Psoas muscle (tissue), 7 donors: ENCODE measurements at regions not wholly inside any gene's neighbourhood (a gene's known extent, or its start where the extent isn't known, plus 50 kb on each side); places are given as distances from the start of the nearest gene placed in this dataset.

Experiments
- ATAC-seq, 4 donors: fragments of 200-7000 bp; cut with Tn5 transposase; one replicate each; pipeline ENCODE4 v1.9.1; 2020; ENCODE audit warnings: moderate library complexity in 3 of 4, mild to moderate bottlenecking in 2 of 4
- DNase-seq, 2 donors: peaks; one replicate each; pipeline ENCODE4 v3.0.0-alpha.2; 2020
- H3K27ac ChIP-seq: fragments of 200-600 bp; one replicate; pipeline ENCODE4 v1.8.0; 2022
- H3K27me3 ChIP-seq, 3 donors: fragments of 200-600 bp in 1 of 3; one replicate each; pipeline versions ENCODE4 v1.6.1 to v1.8.0; 2013 to 2022; ENCODE audit warnings: low read length in 2 of 3, mild to moderate bottlenecking in 2 of 3, moderate library complexity in 1 of 3; ENCODE audit not compliant: insufficient read depth in 3 of 3
- H3K36me3 ChIP-seq, 2 donors: fragments of 200-600 bp in 1 of 2; one replicate each; pipeline versions ENCODE4 v1.6.1 to v1.8.0; 2013 to 2022; ENCODE audit warnings: low read depth in 1 of 2, mild to moderate bottlenecking in 1 of 2, moderate library complexity in 1 of 2; ENCODE audit not compliant: insufficient read depth in 1 of 2
- H3K4me1 ChIP-seq: fragments of 200-600 bp; one replicate; pipeline ENCODE4 v1.8.0; 2022
- H3K4me3 ChIP-seq: fragments of 200-600 bp; one replicate; pipeline ENCODE4 v1.8.0; 2022; ENCODE audit warnings: mild to moderate bottlenecking
- H3K9me3 ChIP-seq: fragments of 200-600 bp; one replicate; pipeline ENCODE4 v1.8.0; 2022
- WGBS, 3 donors: extraction: QIAGEN DNeasy Blood & Tissue Kit; methylation state at CpG; one replicate each; pipeline versions ENCODE4 v1.1.6 to v1.1.7; 2013; 5-methylcytosine and 5-hydroxymethylcytosine counted together
- intact Hi-C, 2 donors: fragments of 100-400 bp; cut with DNase I; formaldehyde crosslinking; loops; one replicate each; pipeline versions ENCODE4 v1.11.0 to v1.14.2; 2022
- TF ChIP-seq, protein P1 (sequence below): fragments of 200-600 bp; IDR thresholded peaks from one replicate; pipeline ENCODE4 v1.8.0; 2022; ENCODE audit warnings: antibody characterized with exemption
- donor health status: healthy with polysubstance abuse.
- donor health status: DM: no; HTN: no; CAD: no; lungs with moderate emphysema.
- donor health status: Bipolar disorder and iron deficiency.
- donor health status: healthy.
- donor health status: DM: yes; HTN: yes; CAD: no.
- donor health status: DM: no; HTN: no; CAD: no.
- donor health status: DM: yes; HTN: yes; CAD: no.

GRCh38 chr4:123077330-123077729 is 154.9 kb upstream of the NUDT6 start:
- Histone ChIP-seq H3K4me3 (no peak overlapping the region), H3K9me3 (no peaks in the 10 kb centered on the region), H3K4me1 (no peaks in the 10 kb centered on the region), H3K36me3 (peaks cover 0 to 6% of the 10 kb centered on the region in 2 donors), H3K27me3 (no peaks in the 10 kb centered on the region), H3K27ac (no peak overlapping the region)
- TF ChIP-seq, protein P1, sequence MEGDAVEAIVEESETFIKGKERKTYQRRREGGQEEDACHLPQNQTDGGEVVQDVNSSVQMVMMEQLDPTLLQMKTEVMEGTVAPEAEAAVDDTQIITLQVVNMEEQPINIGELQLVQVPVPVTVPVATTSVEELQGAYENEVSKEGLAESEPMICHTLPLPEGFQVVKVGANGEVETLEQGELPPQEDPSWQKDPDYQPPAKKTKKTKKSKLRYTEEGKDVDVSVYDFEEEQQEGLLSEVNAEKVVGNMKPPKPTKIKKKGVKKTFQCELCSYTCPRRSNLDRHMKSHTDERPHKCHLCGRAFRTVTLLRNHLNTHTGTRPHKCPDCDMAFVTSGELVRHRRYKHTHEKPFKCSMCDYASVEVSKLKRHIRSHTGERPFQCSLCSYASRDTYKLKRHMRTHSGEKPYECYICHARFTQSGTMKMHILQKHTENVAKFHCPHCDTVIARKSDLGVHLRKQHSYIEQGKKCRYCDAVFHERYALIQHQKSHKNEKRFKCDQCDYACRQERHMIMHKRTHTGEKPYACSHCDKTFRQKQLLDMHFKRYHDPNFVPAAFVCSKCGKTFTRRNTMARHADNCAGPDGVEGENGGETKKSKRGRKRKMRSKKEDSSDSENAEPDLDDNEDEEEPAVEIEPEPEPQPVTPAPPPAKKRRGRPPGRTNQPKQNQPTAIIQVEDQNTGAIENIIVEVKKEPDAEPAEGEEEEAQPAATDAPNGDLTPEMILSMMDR = no peak
- no peak for ATAC-seq
- WGBS, 3 donors = 96 to 100% (median 98%) methylated on average over 2 of the region's 2 CpGs
- no peak for DNase-seq
- intact Hi-C loops = no loop called here

- Histone ChIP-seq H3K4me3 (no peak overlapping the region), H3K27ac (no peak overlapping the region), H3K36me3 (peaks cover 0 to 6% of the 10 kb centered on the region in 2 donors), H3K4me1 (no peaks in the 10 kb centered on the region), H3K27me3 (no peaks in the 10 kb centered on the region), H3K9me3 (no peaks in the 10 kb centered on the region)
- no peak for ATAC-seq
- 92 to 94% (median 92%) methylated on average over 3 of the region's 3 CpGs for WGBS, 3 donors
- TF ChIP-seq, protein P1 = no peak
- intact Hi-C loops = no loop called here
- DNase-seq = no peak
Observed at GRCh38 chr4:123081971-123082370, 159.6 kb upstream of the NUDT6 start.

- 79 to 83% (median 82%) methylated on average over 3 of the region's 3 CpGs for WGBS, 3 donors
- TF ChIP-seq, protein P1 = no peak
- intact Hi-C loops = no loop called here
- Histone ChIP-seq H3K9me3 (no peaks in the 10 kb centered on the region), H3K27ac (no peak overlapping the region), H3K36me3 (peaks cover 0 to 6% of the 10 kb centered on the region in 2 donors), H3K4me3 (no peak overlapping the region), H3K27me3 (no peaks in the 10 kb centered on the region), H3K4me1 (no peaks in the 10 kb centered on the region)
- DNase-seq (no peak), ATAC-seq (no peak)
Observed at GRCh38 chr4:123083646-123084045, 161.2 kb upstream of the NUDT6 start.

GRCh38 chr4:123088501-123088900 is 166.1 kb upstream of the NUDT6 start:
- Histone ChIP-seq H3K9me3 (no peaks in the 10 kb centered on the region), H3K27me3 (no peaks in the 10 kb centered on the region), H3K4me3 (no peak overlapping the region), H3K27ac (no peak overlapping the region), H3K4me1 (no peaks in the 10 kb centered on the region), H3K36me3 (peaks cover 0 to 8% of the 10 kb centered on the region in 2 donors)
- WGBS, 3 donors = 57 to 71% (median 69%) methylated on average over 4 of the region's 4 CpGs
- intact Hi-C loops = no loop called here
- ATAC-seq = no peak
- TF ChIP-seq, protein P1 = no peak
- no peak for DNase-seq

DNA sequence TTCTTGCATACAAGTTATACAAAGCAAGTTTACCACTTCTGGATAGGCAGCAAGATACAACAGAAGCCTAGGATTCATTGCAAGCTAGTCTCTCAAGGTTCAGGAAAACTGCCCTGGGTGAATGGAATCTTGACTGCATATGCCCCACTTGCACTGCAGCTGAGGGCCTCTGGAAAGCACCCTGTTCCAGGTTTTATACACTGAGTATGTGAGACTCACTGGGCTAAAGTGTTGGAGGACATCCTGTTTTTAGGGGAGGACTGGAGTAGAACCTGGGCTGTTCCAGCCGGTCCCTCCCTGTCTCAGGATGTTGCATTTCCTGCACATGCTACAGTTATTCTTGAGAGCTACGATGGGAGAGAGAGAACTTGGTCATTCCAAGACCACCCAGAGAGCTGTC is 168.5 kb upstream of the NUDT6 start:
- H3K4me1 ChIP-seq = no peaks in the 10 kb centered on the region
- peaks cover 0 to 8% of the 10 kb centered on the region in 2 donors for H3K36me3 ChIP-seq
- no peaks in the 10 kb centered on the region for H3K27me3 ChIP-seq
- DNase-seq (no peak), ATAC-seq (no peak)
- H3K9me3 ChIP-seq = no peaks in the 10 kb centered on the region
- 69 to 79% (median 73%) methylated on average over 2 of the region's 2 CpGs for WGBS, 3 donors
- TF ChIP-seq, protein P1 = no peak
- H3K27ac ChIP-seq = no peak overlapping the region
- H3K4me3 ChIP-seq = no peak overlapping the region
- intact Hi-C loops = loop anchor here in 1 of 2 donors (10.0 kb wide), 1 partner anchor 1024 kb away; no protein-coding TSS in a partner anchor
